Tibial nerve (tissue), 3 donors: ENCODE measurements at regions not wholly inside any gene's neighbourhood (a gene's known extent, or its start where the extent isn't known, plus 50 kb on each side); places are given as distances from the start of the nearest gene placed in this dataset.
"Not testable (repeated sequence)": the region's sequence is repeated elsewhere in the genome, so short reads cannot be mapped to it uniquely, and the experiment has no call there.

Experiments used
- EP300 ChIP-seq, 2 donors: sonication (generic); formaldehyde crosslinking; IDR thresholded peaks; one replicate each; pipeline ENCODE4 v1.6.1; 2017; ENCODE audit warnings: antibody characterized with exemption in 2 of 2, mild to moderate bottlenecking in 1 of 2
- POLR2A ChIP-seq, 2 donors: fragments of 450-650 bp; IDR thresholded peaks; one replicate each; pipeline ENCODE4 v1.6.1; 2017; ENCODE audit warnings: antibody characterized with exemption in 2 of 2, mild to moderate bottlenecking in 2 of 2, moderate library complexity in 2 of 2

GRCh38 chr12:9468144-9468543 lies 139.6 kb downstream of the KLRB1 start:
- TF ChIP-seq POLR2A, EP300 (IDR thresholded peaks at IDR 0.05): not testable (repeated sequence)
